GM13977 (cell line): ENCODE measurements at regions not wholly inside any gene's neighbourhood (a gene's known extent, or its start where the extent isn't known, plus 50 kb on each side); places are given as distances from the start of the nearest gene placed in this dataset.

ENCODE experiments used
- DNase-seq: peaks from one replicate; pipeline ENCODE4 v3.0.0; 2012; ENCODE audit warnings: low spot score
- CTCF ChIP-seq: IDR thresholded peaks from 2 replicates; pipeline ENCODE4 v1.5.1; 2012; ENCODE audit warnings: mild to moderate bottlenecking, control low read depth; ENCODE audit not compliant: insufficient read depth; ENCODE audit errors: extremely low read depth, missing control alignments
- in situ Hi-C: fragments of 300-500 bp; cut with MboI; formaldehyde crosslinking; loops from one replicate; pipeline ENCODE4 v1.12.0; 2022; ENCODE audit warnings: low sequenced_read_pairs, low pct_unique_long_range_greater_than_20kb, mixed read lengths, inconsistent platforms; ENCODE audit not compliant: unreplicated experiment

DNA sequence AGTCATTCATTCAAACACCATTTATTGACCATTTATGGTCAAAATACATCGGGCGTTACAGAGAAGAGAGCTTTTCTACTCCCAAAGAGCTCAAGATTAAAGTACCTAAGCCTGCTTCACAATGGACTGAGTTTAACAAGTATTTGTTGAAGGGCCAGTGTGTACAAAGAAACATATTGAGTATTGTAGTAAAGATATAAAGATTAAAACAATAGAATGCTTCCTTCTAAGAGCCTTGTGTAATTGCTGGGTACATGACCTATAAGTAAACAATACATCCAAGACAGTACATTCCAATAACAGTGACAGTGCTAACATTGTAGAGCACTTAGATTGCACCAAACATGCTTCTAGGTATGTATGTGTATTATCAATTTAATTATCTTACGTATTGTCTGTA is 695.5 kb downstream of the PCDH7 start:
- in situ Hi-C loops: no loop called here
- DNase-seq: no peak
- TF ChIP-seq CTCF: no peak

DNA sequence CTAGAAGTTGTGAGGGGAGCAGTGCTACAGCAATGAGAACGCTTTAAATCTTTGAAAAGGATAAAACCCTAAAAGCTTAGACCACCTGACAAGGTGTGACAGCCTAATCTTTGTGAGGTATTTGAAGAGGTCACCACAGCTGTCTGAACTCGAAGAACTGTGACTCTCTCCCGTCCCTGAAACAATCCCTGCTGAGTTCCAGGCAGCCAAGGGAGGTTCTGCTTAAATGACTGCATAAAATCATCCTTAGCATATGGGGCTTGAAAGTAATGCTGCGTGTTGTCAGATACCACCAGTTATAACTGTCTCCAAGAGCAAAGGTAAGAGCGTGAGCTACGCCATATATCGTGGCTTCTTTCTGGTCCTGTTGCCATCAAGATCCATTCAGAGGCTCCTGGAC is 696.3 kb downstream of the PCDH7 start:
- no peak for TF ChIP-seq CTCF
- no peak for DNase-seq
- in situ Hi-C loops: no loop called here

DNA sequence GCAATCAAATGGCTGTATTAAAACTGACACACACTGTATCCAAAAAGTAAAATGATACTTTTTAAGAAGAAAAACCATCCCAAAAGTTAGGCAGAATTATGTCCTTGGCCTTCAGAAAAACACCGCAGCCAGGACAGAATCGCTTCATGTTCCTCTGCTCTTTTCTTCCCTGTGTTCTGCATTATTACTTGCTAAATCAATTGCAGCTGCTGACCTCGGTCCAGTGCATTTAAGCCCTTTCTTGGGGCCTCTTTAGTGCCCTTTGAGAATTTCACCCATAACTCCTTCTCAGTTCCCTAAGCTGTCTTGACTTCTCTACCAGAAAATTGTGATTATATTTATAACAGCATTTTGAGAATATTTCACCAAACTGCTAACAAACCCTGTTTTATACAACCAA is 696.9 kb downstream of the PCDH7 start:
- in situ Hi-C loops: no loop called here
- TF ChIP-seq CTCF: no peak
- DNase-seq: no peak

GRCh38 chr4:31422006-31422405 is 701.8 kb downstream of the PCDH7 start:
- no peak for TF ChIP-seq CTCF
- in situ Hi-C loops: no loop called here
- no peak for DNase-seq

DNA sequence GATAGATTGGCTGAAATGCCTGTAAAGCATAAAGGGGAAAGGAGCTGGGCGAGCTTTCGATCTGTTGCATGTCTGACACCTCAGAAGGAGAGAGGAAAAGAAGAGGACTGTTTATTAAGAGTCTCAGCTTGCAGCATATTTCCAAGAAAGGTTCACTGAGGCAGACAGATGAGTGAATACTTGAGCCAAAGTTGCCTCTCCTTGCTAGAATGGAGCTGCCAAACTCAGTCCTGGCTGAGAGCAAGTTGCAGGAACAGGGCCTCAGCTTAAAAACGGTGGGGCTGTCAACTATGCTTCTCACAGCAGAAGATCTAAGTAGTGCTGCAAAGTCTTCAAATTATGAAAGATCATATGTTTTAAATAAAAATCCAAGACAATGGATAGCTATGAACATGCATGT is 707.5 kb downstream of the PCDH7 start:
- DNase-seq: no peak
- no peak for TF ChIP-seq CTCF
- in situ Hi-C loops: no loop called here

DNA sequence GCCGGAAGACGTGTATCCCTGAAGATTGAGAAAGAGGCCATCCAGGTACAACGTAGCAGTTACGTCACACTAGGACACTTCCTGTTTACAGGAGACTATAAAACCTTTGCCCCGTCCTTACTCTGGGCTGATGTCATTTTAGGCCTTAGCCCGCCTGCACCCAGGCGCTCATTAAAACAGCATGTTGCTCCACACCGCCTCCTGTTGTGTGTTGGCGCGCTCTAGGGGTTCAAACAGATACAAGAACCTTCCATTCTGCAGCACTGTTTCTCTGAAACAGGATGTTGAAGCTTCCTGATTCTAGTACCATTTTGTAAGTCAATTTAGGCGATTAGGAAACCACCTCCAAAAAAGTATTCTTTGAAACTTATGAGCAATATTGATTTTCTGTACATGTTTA is 722.1 kb downstream of the PCDH7 start:
- in situ Hi-C loops: no loop called here
- TF ChIP-seq CTCF: peak; percentile 3
- no peak for DNase-seq

DNA sequence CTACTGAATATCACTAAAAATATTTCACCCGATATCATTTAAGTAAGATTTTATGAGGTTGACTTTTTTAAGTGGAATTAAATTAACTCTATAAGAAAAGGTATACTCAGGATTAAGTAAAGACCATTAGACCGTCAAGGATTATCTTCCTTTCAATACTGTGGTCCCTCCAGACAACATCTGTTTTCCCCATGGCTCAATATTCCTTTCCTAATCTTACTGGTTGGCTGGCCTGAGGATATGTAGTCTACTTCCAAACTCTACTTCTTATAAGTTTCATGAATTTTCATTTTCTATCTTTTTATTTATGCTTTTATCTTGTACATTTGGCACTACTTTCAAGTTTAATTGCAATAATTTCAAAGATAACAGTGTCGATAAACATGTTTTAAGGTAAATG is 725.4 kb downstream of the PCDH7 start:
- TF ChIP-seq CTCF: no peak
- DNase-seq: no peak
- in situ Hi-C loops: no loop called here
